ENCODE measurements at regions not wholly inside any gene's neighbourhood (a gene's known extent, or its start where the extent isn't known, plus 50 kb on each side); places are given as distances from the start of the nearest gene placed in this dataset.
"Not testable (repeated sequence)": the region's sequence is repeated elsewhere in the genome, so short reads cannot be mapped to it uniquely, and the experiment has no call there.

DNA sequence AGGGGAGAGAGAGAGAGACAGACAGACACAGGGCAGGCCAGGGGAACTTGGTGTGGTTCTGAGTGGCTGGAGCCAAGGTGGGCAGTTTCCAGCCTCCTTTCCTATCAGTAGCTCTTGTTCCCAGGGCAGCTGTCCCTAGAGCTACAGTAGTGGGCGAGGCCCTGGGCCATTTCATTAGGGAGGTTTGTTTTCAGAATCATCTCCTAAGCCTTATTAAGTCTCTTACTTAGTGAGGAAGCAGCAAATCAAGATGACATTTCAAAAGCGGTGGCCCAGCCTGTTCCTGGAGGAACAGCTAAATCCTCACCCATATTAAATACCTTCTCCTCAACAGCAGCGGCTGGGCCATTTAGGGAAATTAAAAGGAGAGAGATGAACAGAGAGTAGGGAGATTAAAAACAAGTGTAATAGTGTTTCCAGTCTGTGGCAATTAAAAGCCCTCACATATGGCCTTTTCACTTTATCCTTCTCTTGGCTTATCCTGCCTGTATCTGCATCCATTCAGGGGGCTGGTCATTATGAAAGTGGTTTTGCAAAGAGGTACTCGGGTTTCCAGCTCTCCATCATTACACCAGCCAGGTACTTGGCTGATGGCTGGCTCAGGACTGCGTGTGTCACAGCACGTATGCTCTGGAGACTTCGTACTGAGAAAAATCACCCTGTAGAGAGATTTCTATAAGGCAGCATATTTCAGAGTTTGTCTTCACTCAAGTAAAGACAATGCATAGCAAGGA lies 91.9 kb upstream of the PRR23C start:
- no peaks in the 10 kb centered on the region for H3K27me3 ChIP-seq
- no peaks in the 10 kb centered on the region for H3K36me3 ChIP-seq
- intact Hi-C loops (cut with DNase I), result no loop called here
- H3K4me1 ChIP-seq, result no peaks in the 10 kb centered on the region
- no peak overlapping the region for H3K4me3 ChIP-seq
- H3K9me3 ChIP-seq, result no peaks in the 10 kb centered on the region
- ATAC-seq (no peak), DNase-seq (no peak)
- TF ChIP-seq, protein P1, sequence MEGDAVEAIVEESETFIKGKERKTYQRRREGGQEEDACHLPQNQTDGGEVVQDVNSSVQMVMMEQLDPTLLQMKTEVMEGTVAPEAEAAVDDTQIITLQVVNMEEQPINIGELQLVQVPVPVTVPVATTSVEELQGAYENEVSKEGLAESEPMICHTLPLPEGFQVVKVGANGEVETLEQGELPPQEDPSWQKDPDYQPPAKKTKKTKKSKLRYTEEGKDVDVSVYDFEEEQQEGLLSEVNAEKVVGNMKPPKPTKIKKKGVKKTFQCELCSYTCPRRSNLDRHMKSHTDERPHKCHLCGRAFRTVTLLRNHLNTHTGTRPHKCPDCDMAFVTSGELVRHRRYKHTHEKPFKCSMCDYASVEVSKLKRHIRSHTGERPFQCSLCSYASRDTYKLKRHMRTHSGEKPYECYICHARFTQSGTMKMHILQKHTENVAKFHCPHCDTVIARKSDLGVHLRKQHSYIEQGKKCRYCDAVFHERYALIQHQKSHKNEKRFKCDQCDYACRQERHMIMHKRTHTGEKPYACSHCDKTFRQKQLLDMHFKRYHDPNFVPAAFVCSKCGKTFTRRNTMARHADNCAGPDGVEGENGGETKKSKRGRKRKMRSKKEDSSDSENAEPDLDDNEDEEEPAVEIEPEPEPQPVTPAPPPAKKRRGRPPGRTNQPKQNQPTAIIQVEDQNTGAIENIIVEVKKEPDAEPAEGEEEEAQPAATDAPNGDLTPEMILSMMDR (IDR thresholded peaks at IDR 0.05), result no peak
- no peak overlapping the region for H3K27ac ChIP-seq

DNA sequence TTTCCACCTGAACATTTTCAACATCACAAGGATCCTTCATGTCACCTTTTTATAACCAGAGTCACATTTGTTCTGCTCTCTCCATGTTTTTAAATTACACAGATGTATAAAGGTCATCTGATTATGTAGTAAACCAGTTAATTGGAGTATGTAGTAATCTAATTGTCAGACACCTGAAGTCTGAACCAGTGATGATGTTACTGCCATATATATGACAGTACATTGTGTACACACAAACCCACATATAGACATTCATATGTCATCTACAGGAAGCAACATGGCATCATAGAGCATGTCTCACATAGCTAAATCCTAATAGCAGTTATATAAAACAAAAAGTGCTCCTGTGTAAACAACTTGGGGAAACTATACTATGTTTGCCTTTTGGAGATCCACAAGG lies 95.9 kb upstream of the PRR23C start:
- TF ChIP-seq, protein P1 (IDR thresholded peaks at IDR 0.05), result no peak

DNA sequence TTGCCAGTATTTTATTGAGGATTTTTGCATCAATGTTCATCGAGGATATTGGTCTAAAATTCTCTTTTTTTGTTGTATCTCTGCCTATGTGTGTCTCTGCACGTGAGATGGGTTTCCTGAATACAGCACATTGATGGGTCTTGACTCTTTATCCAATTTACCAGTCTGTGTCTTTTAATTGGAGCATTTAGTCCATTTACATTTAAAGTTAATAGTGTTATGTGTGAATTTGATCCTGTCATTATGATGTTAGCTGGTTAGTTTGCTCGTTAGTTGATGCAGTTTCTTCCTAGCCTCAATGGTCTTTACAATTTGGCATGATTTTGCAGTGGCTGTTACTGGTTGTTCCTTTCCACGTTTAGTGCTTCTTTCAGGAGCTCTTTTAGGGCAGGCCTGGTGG lies 101.3 kb upstream of the PRR23C start:
- H3K9me3 ChIP-seq; intact Hi-C loops (cut with DNase I); H3K4me3 ChIP-seq; H3K4me1 ChIP-seq; ATAC-seq; H3K27me3 ChIP-seq; H3K27ac ChIP-seq; H3K36me3 ChIP-seq; DNase-seq: not testable (repeated sequence)

More for the DNA sequence above, 95.9 kb upstream of the PRR23C start:
- Histone ChIP-seq H3K27ac (no peak overlapping the region), H3K4me3 (no peak overlapping the region), H3K27me3 (no peaks in the 10 kb centered on the region), H3K4me1 (no peaks in the 10 kb centered on the region), H3K9me3 (peaks cover 0 to 3% of the 10 kb centered on the region in 2 donors), H3K36me3 (no peaks in the 10 kb centered on the region)
- ATAC-seq, result no peak
- intact Hi-C loops (cut with DNase I), result no loop called here
- DNase-seq, result no peak

DNA sequence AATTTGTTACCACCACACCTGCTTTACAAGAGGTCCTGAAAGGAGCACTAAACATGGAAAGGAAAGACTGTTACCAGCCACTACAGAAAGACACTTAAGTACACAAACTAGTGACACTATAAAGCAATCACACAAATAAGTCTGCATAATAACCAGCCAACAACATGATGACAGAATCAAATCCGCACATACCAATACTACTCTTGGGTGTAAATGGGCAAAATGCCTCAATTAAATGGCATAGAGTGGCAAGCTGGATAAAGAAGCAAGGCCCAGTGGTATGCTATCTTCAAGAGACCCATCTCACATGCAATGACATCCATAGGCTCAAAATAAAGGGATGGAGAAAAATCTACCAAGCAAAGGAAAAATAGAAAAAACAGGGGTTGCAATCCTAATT lies 106.8 kb upstream of the PRR23C start:
- Histone ChIP-seq H3K36me3 (no peaks in the 10 kb centered on the region), H3K9me3 (no peaks in the 10 kb centered on the region), H3K4me1 (no peaks in the 10 kb centered on the region), H3K4me3 (no peak overlapping the region), H3K27ac (no peak overlapping the region), H3K27me3 (no peaks in the 10 kb centered on the region)
- DNase-seq, result no peak
- no peak for ATAC-seq
- TF ChIP-seq, protein P1 (IDR thresholded peaks at IDR 0.05), result no peak
- intact Hi-C loops (cut with DNase I), result no loop called here

DNA sequence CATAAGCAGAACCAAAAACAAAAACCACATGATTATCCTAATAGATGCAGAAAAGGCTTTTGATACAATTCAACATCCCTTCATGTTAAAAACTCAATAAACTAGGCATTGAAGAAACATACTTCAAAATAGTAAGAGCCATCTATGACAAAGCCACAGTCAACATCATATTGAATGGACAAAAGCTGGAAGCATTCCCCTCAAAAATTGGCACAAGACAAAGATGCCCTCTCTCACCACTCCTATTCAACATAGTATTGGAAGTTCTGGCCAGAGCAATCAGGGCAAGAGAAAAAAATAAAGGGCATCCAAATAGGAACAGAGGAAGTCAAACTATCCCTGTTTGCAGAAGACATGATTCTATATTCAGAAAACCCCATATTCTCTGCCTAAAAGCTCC lies 108.7 kb upstream of the PRR23C start:
- ATAC-seq; H3K27ac ChIP-seq; H3K4me3 ChIP-seq; H3K9me3 ChIP-seq; H3K36me3 ChIP-seq; H3K27me3 ChIP-seq; intact Hi-C loops (cut with DNase I); DNase-seq; H3K4me1 ChIP-seq: not testable (repeated sequence)

DNA sequence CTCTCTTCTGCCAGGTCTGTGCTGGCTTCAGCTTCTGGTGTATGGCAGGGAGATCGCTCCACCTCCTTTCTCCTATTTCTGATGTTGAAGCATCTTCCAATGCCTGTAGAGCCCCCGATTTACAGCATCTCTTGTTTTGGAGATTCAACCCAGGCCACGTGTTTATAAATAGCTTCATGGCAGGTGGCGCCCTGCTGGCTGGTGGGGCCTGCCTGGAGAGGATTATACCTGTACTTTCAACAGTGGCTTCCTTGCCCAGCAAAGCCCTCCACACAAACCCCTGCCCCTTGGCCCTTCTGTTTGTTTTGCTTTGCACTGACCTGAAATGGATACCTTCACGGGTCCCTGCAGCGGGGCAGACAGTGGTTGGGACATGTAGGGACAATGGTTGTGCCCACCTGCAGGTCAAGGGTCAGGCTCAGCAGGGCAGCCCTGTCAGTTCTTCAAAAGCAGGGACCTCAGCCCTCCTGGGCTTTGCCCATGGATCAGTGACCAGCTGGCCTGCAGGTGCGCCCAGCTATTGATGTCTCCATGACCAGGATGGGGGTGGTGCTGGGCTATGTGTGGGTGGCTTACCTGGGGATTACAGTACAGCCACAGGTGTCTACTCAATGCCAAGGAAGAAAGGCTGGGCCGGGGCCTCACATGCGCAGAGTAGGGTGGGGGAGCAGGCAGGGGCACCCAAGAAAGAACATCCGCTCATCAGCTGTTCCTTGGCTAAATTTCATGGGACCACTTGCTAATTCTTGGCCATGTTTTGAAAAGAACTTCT lies 112.7 kb upstream of the PRR23C start:
- peak in 1 of 4 donors; percentile 31 for DNase-seq
- Histone ChIP-seq H3K27ac (no peak overlapping the region), H3K9me3 (no peaks in the 10 kb centered on the region), H3K27me3 (no peaks in the 10 kb centered on the region), H3K4me3 (no peak overlapping the region), H3K36me3 (no peaks in the 10 kb centered on the region), H3K4me1 (no peaks in the 10 kb centered on the region)
- TF ChIP-seq, protein P1 (IDR thresholded peaks at IDR 0.05), result no peak
- intact Hi-C loops (cut with DNase I), result no loop called here
- ATAC-seq, result no peak

Measured in left lung (tissue), 4 donors.